ENCODE measurements at regions not wholly inside any gene's neighbourhood (a gene's known extent, or its start where the extent isn't known, plus 50 kb on each side); places are given as distances from the start of the nearest gene placed in this dataset.
"Not testable (repeated sequence)": the region's sequence is repeated elsewhere in the genome, so short reads cannot be mapped to it uniquely, and the experiment has no call there.

DNA sequence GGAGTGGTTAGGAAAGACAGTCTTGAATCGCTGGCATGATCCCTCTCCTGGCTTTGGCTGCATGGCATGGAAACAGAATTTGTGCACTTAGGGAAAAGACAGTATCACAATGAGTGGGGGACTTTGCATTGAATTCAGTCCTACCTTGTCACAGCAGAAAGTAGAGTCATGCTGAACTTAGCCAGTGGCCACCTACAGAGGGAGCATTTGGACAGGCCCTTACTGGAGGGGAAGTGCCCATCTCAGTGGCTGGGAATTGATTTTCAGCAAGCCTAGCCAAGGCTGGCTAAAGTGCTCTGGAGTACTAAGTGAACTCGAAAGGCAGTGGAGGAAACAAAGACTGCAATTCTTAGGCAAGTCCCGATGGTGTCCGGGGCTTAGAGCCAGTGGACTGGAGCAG is 364.3 kb upstream of the TOM1L1 start:
- H3K27ac ChIP-seq (ENCODE audit: low read depth, low read length, severe bottlenecking), result no peak overlapping the region
- H3K4me1 ChIP-seq (ENCODE audit: control insufficient read depth, insufficient read depth, low read length, poor library complexity, severe bottlenecking), result no peaks in the 10 kb centered on the region
- H3K4me3 ChIP-seq (ENCODE audit: extremely low read depth, insufficient read depth, low read length, poor library complexity, severe bottlenecking), result no peak overlapping the region
- 92 to 93% methylated on average over 3 to 4 of the region's 4 CpGs for WGBS, 2 experiments (ENCODE audit: insufficient coverage in 2 of 2)
- H3K9me3 ChIP-seq (ENCODE audit: control insufficient read depth, low read length), result no peaks in the 10 kb centered on the region
- no peaks in the 10 kb centered on the region for H3K36me3 ChIP-seq (ENCODE audit: control insufficient read depth, insufficient read depth, low read length)

GRCh38 chr17:54537656-54538055 is 363.0 kb upstream of the TOM1L1 start:
- Histone ChIP-seq H3K36me3 (ENCODE audit: control insufficient read depth, insufficient read depth, low read length) (no peaks in the 10 kb centered on the region), H3K27ac (ENCODE audit: low read depth, low read length, severe bottlenecking) (no peak overlapping the region), H3K9me3 (ENCODE audit: control insufficient read depth, low read length) (no peaks in the 10 kb centered on the region), H3K4me3 (ENCODE audit: extremely low read depth, insufficient read depth, low read length, poor library complexity, severe bottlenecking) (no peak overlapping the region), H3K4me1 (ENCODE audit: control insufficient read depth, insufficient read depth, low read length, poor library complexity, severe bottlenecking) (no peaks in the 10 kb centered on the region)
- WGBS, 2 experiments (ENCODE audit: insufficient coverage in 2 of 2), result 80 to 100% methylated on average over 1 of the region's 3 CpGs

GRCh38 chr17:54544249-54544648 is 356.4 kb upstream of the TOM1L1 start:
- H3K9me3 ChIP-seq (ENCODE audit: control insufficient read depth, low read length), result no peaks in the 10 kb centered on the region
- H3K4me1 ChIP-seq (ENCODE audit: control insufficient read depth, insufficient read depth, low read length, poor library complexity, severe bottlenecking), result no peaks in the 10 kb centered on the region
- no peak overlapping the region for H3K4me3 ChIP-seq (ENCODE audit: extremely low read depth, insufficient read depth, low read length, poor library complexity, severe bottlenecking)
- no peak overlapping the region for H3K27ac ChIP-seq (ENCODE audit: low read depth, low read length, severe bottlenecking)
- WGBS, 2 experiments (ENCODE audit: insufficient coverage in 2 of 2), result 85 to 94% methylated on average over 4 of the region's 4 CpGs
- no peaks in the 10 kb centered on the region for H3K36me3 ChIP-seq (ENCODE audit: control insufficient read depth, insufficient read depth, low read length)

GRCh38 chr17:54559883-54560282 is 340.8 kb upstream of the TOM1L1 start:
- H3K9me3 ChIP-seq (ENCODE audit: control insufficient read depth, low read length), result no peaks in the 10 kb centered on the region
- WGBS, 2 experiments (ENCODE audit: insufficient coverage in 2 of 2), result no CpG with 5 or more reads among the region's 1 CpG
- H3K4me1 ChIP-seq (ENCODE audit: control insufficient read depth, insufficient read depth, low read length, poor library complexity, severe bottlenecking), result no peaks in the 10 kb centered on the region
- no peak overlapping the region for H3K27ac ChIP-seq (ENCODE audit: low read depth, low read length, severe bottlenecking)
- no peaks in the 10 kb centered on the region for H3K36me3 ChIP-seq (ENCODE audit: control insufficient read depth, insufficient read depth, low read length)
- no peak overlapping the region for H3K4me3 ChIP-seq (ENCODE audit: extremely low read depth, insufficient read depth, low read length, poor library complexity, severe bottlenecking)

GRCh38 chr17:54608634-54609155 is 292.0 kb upstream of the TOM1L1 start:
- Histone ChIP-seq H3K27ac (ENCODE audit: low read depth, low read length, severe bottlenecking) (no peak overlapping the region), H3K36me3 (ENCODE audit: control insufficient read depth, insufficient read depth, low read length) (no peaks in the 10 kb centered on the region), H3K9me3 (ENCODE audit: control insufficient read depth, low read length) (peaks cover 6% of the 10 kb centered on the region), H3K4me1 (ENCODE audit: control insufficient read depth, insufficient read depth, low read length, poor library complexity, severe bottlenecking) (no peaks in the 10 kb centered on the region), H3K4me3 (ENCODE audit: extremely low read depth, insufficient read depth, low read length, poor library complexity, severe bottlenecking) (no peak overlapping the region)
- 89 to 100% methylated on average over 1 of the region's 1 CpG for WGBS, 2 experiments (ENCODE audit: insufficient coverage in 2 of 2)

GRCh38 chr17:54620399-54620978 is 280.2 kb upstream of the TOM1L1 start:
- no peak overlapping the region for H3K4me3 ChIP-seq (ENCODE audit: extremely low read depth, insufficient read depth, low read length, poor library complexity, severe bottlenecking)
- 80 to 83% methylated on average over 1 of the region's 2 CpGs for WGBS, 2 experiments (ENCODE audit: insufficient coverage in 2 of 2)
- H3K36me3 ChIP-seq (ENCODE audit: control insufficient read depth, insufficient read depth, low read length), result no peaks in the 10 kb centered on the region
- H3K27ac ChIP-seq (ENCODE audit: low read depth, low read length, severe bottlenecking), result no peak overlapping the region
- H3K4me1 ChIP-seq (ENCODE audit: control insufficient read depth, insufficient read depth, low read length, poor library complexity, severe bottlenecking), result no peaks in the 10 kb centered on the region
- no peaks in the 10 kb centered on the region for H3K9me3 ChIP-seq (ENCODE audit: control insufficient read depth, low read length)

DNA sequence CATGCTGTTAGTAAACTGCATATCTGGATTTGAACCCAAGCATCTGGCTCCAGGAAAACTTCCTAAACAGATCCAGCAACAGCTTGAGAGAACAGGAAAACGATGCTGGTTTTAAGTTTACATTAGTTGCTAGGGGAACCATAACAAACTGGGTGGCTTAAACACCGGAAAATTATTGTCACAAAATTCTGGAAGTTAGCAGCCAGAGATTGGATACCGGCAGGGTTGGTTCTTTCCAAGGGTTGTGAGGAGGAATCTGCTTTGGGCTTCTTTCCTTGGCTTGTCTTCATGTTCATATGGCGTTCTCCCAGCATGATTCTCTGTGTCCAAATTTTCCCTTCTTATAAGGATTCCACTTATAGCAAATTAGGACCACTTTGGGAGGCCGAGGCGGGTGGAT is 276.9 kb upstream of the TOM1L1 start:
- Histone ChIP-seq H3K36me3 (ENCODE audit: control insufficient read depth, insufficient read depth, low read length) (no peaks in the 10 kb centered on the region), H3K4me1 (ENCODE audit: control insufficient read depth, insufficient read depth, low read length, poor library complexity, severe bottlenecking) (no peaks in the 10 kb centered on the region), H3K4me3 (ENCODE audit: extremely low read depth, insufficient read depth, low read length, poor library complexity, severe bottlenecking) (no peak overlapping the region), H3K9me3 (ENCODE audit: control insufficient read depth, low read length) (no peaks in the 10 kb centered on the region), H3K27ac (ENCODE audit: low read depth, low read length, severe bottlenecking) (no peak overlapping the region)
- WGBS, 2 experiments (ENCODE audit: insufficient coverage in 2 of 2), result 88 to 96% methylated on average over 5 to 6 of the region's 6 CpGs

- 57% methylated on average over 1 of the region's 2 CpGs; no CpG with 5 or more reads in 1 of the 2 experiments for WGBS, 2 experiments (ENCODE audit: insufficient coverage in 2 of 2)
- Histone ChIP-seq H3K9me3 (ENCODE audit: control insufficient read depth, low read length) (no peaks in the 10 kb centered on the region), H3K36me3 (ENCODE audit: control insufficient read depth, insufficient read depth, low read length) (no peaks in the 10 kb centered on the region), H3K4me3 (ENCODE audit: extremely low read depth, insufficient read depth, low read length, poor library complexity, severe bottlenecking) (no peak overlapping the region), H3K4me1 (ENCODE audit: control insufficient read depth, insufficient read depth, low read length, poor library complexity, severe bottlenecking) (no peaks in the 10 kb centered on the region), H3K27ac (ENCODE audit: low read depth, low read length, severe bottlenecking) (no peak overlapping the region)
Observed at GRCh38 chr17:54626146-54626703, 274.4 kb upstream of the TOM1L1 start.

DNA sequence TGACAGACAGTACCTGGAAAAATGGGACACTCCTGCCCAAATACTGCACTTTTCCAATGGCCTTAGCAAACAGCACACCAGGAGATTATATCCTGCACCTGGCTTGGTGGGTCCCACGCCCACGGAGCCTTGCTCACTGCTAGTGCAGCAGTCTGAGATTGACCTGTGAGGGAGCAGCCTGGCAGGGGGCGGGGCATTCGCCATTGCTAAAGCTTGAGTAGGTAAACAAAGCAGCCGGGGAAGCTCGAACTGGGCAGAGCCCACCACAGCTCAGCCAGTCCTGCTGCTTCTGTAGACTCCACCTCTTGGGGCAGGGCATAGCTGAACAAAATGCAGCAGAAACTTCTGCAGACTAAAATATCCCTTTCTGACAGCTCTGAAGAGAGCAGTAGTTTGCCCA is 261.2 kb upstream of the TOM1L1 start:
- not testable (repeated sequence) for H3K4me1 ChIP-seq (ENCODE audit: control insufficient read depth, insufficient read depth, low read length, poor library complexity, severe bottlenecking); H3K4me3 ChIP-seq (ENCODE audit: extremely low read depth, insufficient read depth, low read length, poor library complexity, severe bottlenecking); H3K9me3 ChIP-seq (ENCODE audit: control insufficient read depth, low read length); H3K36me3 ChIP-seq (ENCODE audit: control insufficient read depth, insufficient read depth, low read length); H3K27ac ChIP-seq (ENCODE audit: low read depth, low read length, severe bottlenecking)
- 93 to 94% methylated on average over 5 to 6 of the region's 6 CpGs for WGBS, 2 experiments (ENCODE audit: insufficient coverage in 2 of 2)

- H3K4me3 ChIP-seq (ENCODE audit: extremely low read depth, insufficient read depth, low read length, poor library complexity, severe bottlenecking), result no peak overlapping the region
- H3K27ac ChIP-seq (ENCODE audit: low read depth, low read length, severe bottlenecking), result no peak overlapping the region
- no peaks in the 10 kb centered on the region for H3K4me1 ChIP-seq (ENCODE audit: control insufficient read depth, insufficient read depth, low read length, poor library complexity, severe bottlenecking)
- H3K9me3 ChIP-seq (ENCODE audit: control insufficient read depth, low read length), result no peaks in the 10 kb centered on the region
- H3K36me3 ChIP-seq (ENCODE audit: control insufficient read depth, insufficient read depth, low read length), result no peaks in the 10 kb centered on the region
- WGBS, 2 experiments (ENCODE audit: insufficient coverage in 2 of 2), result 84 to 95% methylated on average over 9 to 10 of the region's 12 CpGs
Observed at GRCh38 chr17:54662978-54663876, 237.4 kb upstream of the TOM1L1 start.

Measured in mesodermal cell (in vitro differentiated cells).